GM21825 (cell line): ENCODE measurements at regions not wholly inside any gene's neighbourhood (a gene's known extent, or its start where the extent isn't known, plus 50 kb on each side); places are given as distances from the start of the nearest gene placed in this dataset.
"Not testable (repeated sequence)": the region's sequence is repeated elsewhere in the genome, so short reads cannot be mapped to it uniquely, and the experiment has no call there.

Experiments
- ATAC-seq: cut with Tn5 transposase; IDR thresholded peaks from one replicate; pipeline ENCODE4 v1.9.1; 2021; ENCODE audit warnings: mild to moderate bottlenecking, moderate library complexity; ENCODE audit not compliant: unreplicated experiment

DNA sequence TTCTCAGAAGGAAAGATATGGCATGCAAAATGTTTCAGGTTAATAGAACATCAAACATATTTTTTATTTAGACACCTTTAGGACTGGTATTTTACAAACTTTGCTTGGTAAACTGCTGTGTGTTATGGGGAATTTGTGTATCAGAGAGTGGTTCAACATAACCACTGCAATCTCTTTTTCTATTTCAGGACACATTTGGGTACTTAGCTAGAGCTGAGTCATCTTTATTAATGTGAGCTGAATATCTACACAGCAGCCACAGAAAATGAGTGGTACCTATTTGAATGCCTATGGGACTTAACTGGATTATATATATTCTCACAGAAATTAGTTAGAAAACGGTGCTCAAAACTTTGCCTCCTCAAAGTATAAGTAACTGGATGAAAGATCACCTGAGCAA lies 179.8 kb downstream of the SPDYE17 start:
- ATAC-seq: not testable (repeated sequence)

GRCh38 chr7:76851617-76852016 lies 180.5 kb downstream of the SPDYE17 start:
- ATAC-seq: not testable (repeated sequence)

DNA sequence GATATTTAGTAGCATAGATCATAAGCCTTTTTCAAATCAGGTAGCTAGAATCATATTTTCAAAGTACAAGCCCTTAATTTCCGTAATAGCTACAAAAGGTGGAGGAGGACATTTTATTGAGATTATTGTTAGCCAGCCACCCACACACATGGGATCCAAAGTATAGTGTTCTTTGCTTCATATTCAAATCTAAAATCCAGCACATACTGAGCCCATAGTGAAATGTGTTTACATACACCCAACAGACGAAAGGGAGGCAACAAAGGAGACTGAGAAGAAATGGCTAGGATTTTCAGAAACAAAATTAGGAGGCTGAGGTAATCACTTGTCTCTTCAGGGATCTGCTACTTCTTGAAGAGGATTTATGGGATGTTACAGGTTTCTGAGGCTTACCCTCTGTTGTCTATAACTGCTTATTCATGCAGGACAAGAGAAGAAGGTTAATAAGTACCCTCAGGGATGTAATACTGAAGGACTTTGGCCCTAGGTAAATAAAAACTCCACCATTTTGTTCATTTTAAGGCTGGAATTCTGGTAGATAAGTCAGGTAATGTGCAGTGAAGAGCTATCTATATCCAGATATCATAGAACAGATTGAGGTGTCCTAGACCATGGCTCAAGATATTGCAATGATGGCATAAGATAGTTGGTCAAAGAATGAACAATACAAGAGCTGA lies 182.1 kb downstream of the SPDYE17 start:
- ATAC-seq: not testable (repeated sequence)

GRCh38 chr7:76839879-76840278 lies 192.3 kb downstream of the SPDYE17 start:
- not testable (repeated sequence) for ATAC-seq

DNA sequence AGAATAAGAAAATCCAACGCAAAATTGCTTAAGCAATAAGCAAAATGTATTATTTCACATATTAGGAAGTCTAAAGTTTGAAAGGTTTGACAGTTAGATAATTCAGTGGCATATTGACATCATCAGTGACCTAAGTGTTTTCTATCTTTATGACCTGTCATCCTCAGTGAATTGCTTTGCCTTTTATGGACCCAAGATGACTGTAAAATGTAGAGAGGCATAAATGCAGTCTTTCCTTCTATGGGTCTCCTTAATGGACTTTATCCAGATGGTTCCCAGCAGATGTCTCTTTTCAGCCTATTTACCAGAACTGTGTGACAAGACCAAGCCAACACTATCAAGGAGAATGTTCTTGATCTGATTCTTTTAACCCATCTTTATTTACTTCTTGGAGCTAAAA lies 192.9 kb downstream of the SPDYE17 start:
- ATAC-seq: not testable (repeated sequence)

GRCh38 chr7:76838357-76838756 lies 193.8 kb downstream of the SPDYE17 start:
- not testable (repeated sequence) for ATAC-seq

GRCh38 chr7:76829233-76829632 lies 202.2 kb upstream of the POMZP3 start:
- ATAC-seq: not testable (repeated sequence)

DNA sequence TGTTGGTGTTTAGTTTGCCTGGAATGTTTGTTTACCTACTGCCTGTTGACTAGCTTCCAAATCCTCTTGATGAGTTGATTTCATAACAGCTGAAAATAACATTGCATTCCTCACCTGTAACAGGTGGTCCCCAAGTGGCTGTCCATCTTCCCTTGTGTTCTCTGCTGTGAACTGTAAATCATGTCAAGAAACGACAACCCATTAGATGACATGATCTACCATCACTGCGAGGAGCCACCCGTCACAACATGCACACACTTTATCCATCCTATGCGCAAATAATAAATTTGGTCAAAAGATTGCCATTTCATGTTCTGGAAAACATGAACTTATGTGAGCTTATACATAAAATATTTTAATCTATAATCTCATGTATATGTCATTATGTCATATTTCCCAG lies 199.1 kb upstream of the POMZP3 start:
- not testable (repeated sequence) for ATAC-seq

- not testable (repeated sequence) for ATAC-seq
These were observed 182.8 kb upstream of the POMZP3 start for GRCh38 chr7:76809856-76810255.

- ATAC-seq: not testable (repeated sequence)
These were observed 180.6 kb upstream of the POMZP3 start for GRCh38 chr7:76807588-76808100.

GRCh38 chr7:76806460-76806859 lies 179.4 kb upstream of the POMZP3 start:
- not testable (repeated sequence) for ATAC-seq

GRCh38 chr7:76806010-76806409 lies 178.9 kb upstream of the POMZP3 start:
- ATAC-seq: not testable (repeated sequence)

DNA sequence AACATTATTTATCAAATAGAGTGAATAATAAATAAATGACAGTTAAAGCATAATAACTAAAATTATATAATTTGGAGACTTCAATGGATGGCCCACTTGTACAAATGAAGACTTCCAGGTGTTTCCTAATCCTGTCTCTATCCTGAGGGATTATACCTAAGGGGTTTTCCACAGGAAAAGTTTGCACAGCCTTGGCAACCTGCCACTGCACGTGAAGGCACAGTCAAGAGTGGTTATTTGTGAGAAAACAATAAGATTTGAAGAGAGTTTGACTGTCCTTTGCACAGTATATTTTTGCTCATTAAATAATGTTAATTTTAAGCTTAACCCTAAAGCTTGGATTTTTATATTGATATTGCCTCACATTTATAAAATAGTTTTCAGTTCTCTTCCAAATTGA lies 178.2 kb upstream of the POMZP3 start:
- ATAC-seq: not testable (repeated sequence)

GRCh38 chr7:76797639-76798038 lies 170.6 kb upstream of the POMZP3 start:
- not testable (repeated sequence) for ATAC-seq

- ATAC-seq: not testable (repeated sequence)
These were observed 153.6 kb upstream of the POMZP3 start for GRCh38 chr7:76780693-76781092.

GRCh38 chr7:76774279-76774678 lies 147.2 kb upstream of the POMZP3 start:
- not testable (repeated sequence) for ATAC-seq

DNA sequence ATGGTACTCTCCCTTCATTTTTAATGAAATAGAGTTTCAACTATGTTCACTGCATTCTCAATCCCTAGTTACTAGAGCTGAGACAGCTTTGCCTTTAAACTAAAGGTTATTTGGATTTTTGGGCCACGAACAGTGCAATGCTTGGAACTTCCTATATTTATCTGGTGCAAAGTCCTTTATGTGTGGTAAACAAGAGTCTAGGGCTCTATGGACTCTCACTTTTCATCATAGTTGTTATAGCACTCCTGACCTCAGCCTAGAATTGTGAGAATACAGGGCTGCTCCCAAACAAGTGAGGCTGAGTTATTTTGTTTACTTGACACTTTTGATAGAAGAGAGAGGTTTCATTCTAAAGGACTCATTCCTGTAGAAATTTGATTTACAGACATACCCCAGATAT lies 144.9 kb upstream of the POMZP3 start:
- ATAC-seq: not testable (repeated sequence)

DNA sequence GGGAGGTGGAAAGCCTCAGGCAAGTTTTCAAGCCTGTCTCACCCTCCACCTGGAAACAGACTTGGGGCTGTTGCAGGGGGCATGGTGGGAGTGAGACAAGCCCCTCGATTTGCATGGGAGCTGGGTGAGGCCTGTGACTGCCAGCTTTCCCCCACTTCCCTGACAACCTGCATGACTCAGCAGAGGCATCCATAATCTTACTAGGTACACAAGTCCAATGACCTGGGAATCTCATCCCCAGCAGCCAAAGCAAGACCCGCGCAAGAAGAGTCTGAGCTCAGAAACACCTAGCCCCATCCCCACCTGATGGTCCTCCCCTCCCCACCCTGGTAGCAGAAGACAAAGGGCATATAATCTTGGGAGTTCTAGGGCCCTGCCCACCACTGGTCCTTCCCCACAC lies 136.9 kb upstream of the POMZP3 start:
- not testable (repeated sequence) for ATAC-seq

GRCh38 chr7:76760546-76761220 lies 133.6 kb upstream of the POMZP3 start:
- not testable (repeated sequence) for ATAC-seq

GRCh38 chr7:76739538-76739937 lies 112.5 kb upstream of the POMZP3 start:
- ATAC-seq: not testable (repeated sequence)

DNA sequence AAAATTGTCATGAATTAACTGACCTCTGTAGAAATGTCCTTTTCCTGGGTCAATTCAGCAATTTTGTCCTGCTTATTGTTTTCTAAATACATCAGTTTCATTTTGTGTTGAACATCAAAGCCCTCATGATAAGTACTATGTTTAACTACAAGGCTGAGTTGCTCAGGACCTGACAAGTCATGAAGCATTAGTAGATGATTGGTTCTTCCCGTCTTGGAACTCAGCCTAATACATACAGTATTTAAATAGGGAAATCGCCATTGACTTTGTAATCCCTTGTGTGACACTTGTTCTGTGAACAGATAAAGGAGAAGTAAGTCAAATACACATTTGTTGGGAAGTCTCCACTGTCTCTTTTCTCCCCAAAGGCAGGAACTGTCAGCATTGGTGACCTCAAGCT lies 109.6 kb upstream of the POMZP3 start:
- ATAC-seq: not testable (repeated sequence)

- not testable (repeated sequence) for ATAC-seq
These were observed 109.0 kb upstream of the POMZP3 start for GRCh38 chr7:76736091-76736490.
